H7 (cell line): ENCODE measurements at regions not wholly inside any gene's neighbourhood (a gene's known extent, or its start where the extent isn't known, plus 50 kb on each side); places are given as distances from the start of the nearest gene placed in this dataset.
"Not testable (repeated sequence)": the region's sequence is repeated elsewhere in the genome, so short reads cannot be mapped to it uniquely, and the experiment has no call there.

Experiments
- DNase-seq: peaks from one replicate; pipeline ENCODE4 v3.0.0; 2012
- H3K27me3 ChIP-seq: 2 replicates; pipeline ENCODE4 v1.6.0; 2011; ENCODE audit warnings: mild to moderate bottlenecking, low read length; ENCODE audit not compliant: control insufficient read depth, insufficient read depth
- H3K36me3 ChIP-seq: replicated peaks from 2 replicates; pipeline ENCODE4 v1.5.1; 2011; ENCODE audit warnings: low read length; ENCODE audit not compliant: control insufficient read depth, insufficient read depth
- H3K4me3 ChIP-seq: 2 replicates; pipeline ENCODE4 v1.5.1; 2011; ENCODE audit warnings: low read depth, mild to moderate bottlenecking, control low read depth, low read length, moderate library complexity; ENCODE audit not compliant: insufficient read depth

- Histone ChIP-seq H3K4me3 (no peak overlapping the region), H3K27me3 (no peaks in the 10 kb centered on the region), H3K36me3 (no peaks in the 10 kb centered on the region)
- DNase-seq, result peak; percentile 40
Observed at GRCh38 chr15:20356911-20357480, 184.6 kb downstream of the GOLGA6L6 start.

GRCh38 chr15:20356444-20356910 is 185.1 kb downstream of the GOLGA6L6 start:
- Histone ChIP-seq H3K36me3 (no peaks in the 10 kb centered on the region), H3K4me3 (no peak overlapping the region), H3K27me3 (no peaks in the 10 kb centered on the region)
- peak; percentile 77 for DNase-seq

- Histone ChIP-seq H3K4me3 (no peak overlapping the region), H3K36me3 (no peaks in the 10 kb centered on the region), H3K27me3 (no peaks in the 10 kb centered on the region)
- DNase-seq, result peak; percentile 14
Observed at GRCh38 chr15:20355256-20355868, 186.2 kb downstream of the GOLGA6L6 start.

- not testable (repeated sequence) for H3K27me3 ChIP-seq, H3K4me3 ChIP-seq, DNase-seq, H3K36me3 ChIP-seq
Observed at GRCh38 chr15:20354884-20355223, 186.7 kb downstream of the GOLGA6L6 start.

GRCh38 chr15:20353966-20354883 is 187.4 kb downstream of the GOLGA6L6 start:
- Histone ChIP-seq H3K27me3 (no peaks in the 10 kb centered on the region), H3K36me3 (no peaks in the 10 kb centered on the region), H3K4me3 (no peak overlapping the region)
- DNase-seq, result peak; percentile 7

- Histone ChIP-seq H3K4me3 (no peak overlapping the region), H3K36me3 (no peaks in the 10 kb centered on the region), H3K27me3 (no peaks in the 10 kb centered on the region)
- DNase-seq, result peak; percentile 30
Observed at GRCh38 chr15:20352241-20353200, 189.1 kb downstream of the GOLGA6L6 start.

- DNase-seq, result peak; percentile 35
- Histone ChIP-seq H3K36me3 (no peaks in the 10 kb centered on the region), H3K27me3 (no peaks in the 10 kb centered on the region), H3K4me3 (no peak overlapping the region)
Observed at GRCh38 chr15:20351448-20351971, 190.1 kb downstream of the GOLGA6L6 start.

- DNase-seq, result peak; percentile 27
Observed at GRCh38 chr15:20349774-20350498, 191.7 kb downstream of the GOLGA6L6 start.

GRCh38 chr15:20348900-20349773 is 192.5 kb downstream of the GOLGA6L6 start:
- DNase-seq, result peak; percentile 27
- no peaks in the 10 kb centered on the region for H3K27me3 ChIP-seq

More at GRCh38 chr15:20349774-20350498, 191.7 kb downstream of the GOLGA6L6 start:
- Histone ChIP-seq H3K36me3 (no peaks in the 10 kb centered on the region), H3K4me3 (no peak overlapping the region), H3K27me3 (no peaks in the 10 kb centered on the region)

GRCh38 chr15:20348291-20348899 is 193.2 kb downstream of the GOLGA6L6 start:
- DNase-seq, result peak; percentile 8
- Histone ChIP-seq H3K4me3 (no peak overlapping the region), H3K27me3 (no peaks in the 10 kb centered on the region), H3K36me3 (no peaks in the 10 kb centered on the region)

More at GRCh38 chr15:20348900-20349773, 192.5 kb downstream of the GOLGA6L6 start:
- no peaks in the 10 kb centered on the region for H3K36me3 ChIP-seq
- H3K4me3 ChIP-seq, result no peak overlapping the region

GRCh38 chr15:20346082-20346805 is 195.4 kb downstream of the GOLGA6L6 start:
- DNase-seq, result peak; percentile 22
- Histone ChIP-seq H3K27me3 (no peaks in the 10 kb centered on the region), H3K36me3 (no peaks in the 10 kb centered on the region), H3K4me3 (no peak overlapping the region)
